ENCODE measurements at regions not wholly inside any gene's neighbourhood (a gene's known extent, or its start where the extent isn't known, plus 50 kb on each side); places are given as distances from the start of the nearest gene placed in this dataset.
"Not testable (repeated sequence)": the region's sequence is repeated elsewhere in the genome, so short reads cannot be mapped to it uniquely, and the experiment has no call there.

DNA sequence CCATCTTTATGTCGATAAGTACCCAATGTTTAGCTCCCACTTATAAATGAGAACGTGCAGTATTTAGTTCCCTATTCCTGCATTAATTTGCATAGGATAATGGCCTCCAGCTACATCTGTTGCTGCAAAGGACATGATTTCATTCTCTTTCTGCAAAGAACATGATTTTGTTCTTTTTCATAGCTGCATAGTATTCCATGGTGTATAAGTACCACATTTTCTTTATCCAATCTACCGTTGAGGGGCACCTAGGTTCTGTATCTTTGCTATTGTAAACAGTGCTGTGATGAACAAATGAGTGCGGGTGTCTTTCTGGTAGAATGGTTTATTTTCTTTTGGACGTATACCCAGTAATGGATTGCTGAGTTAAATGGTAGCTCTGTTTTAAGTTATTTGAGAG, 63.0 kb downstream of the HLX start:
- DNase-seq, result no peak

GRCh38 chr1:220942914-220943313, 63.7 kb downstream of the HLX start:
- not testable (repeated sequence) for DNase-seq

DNA sequence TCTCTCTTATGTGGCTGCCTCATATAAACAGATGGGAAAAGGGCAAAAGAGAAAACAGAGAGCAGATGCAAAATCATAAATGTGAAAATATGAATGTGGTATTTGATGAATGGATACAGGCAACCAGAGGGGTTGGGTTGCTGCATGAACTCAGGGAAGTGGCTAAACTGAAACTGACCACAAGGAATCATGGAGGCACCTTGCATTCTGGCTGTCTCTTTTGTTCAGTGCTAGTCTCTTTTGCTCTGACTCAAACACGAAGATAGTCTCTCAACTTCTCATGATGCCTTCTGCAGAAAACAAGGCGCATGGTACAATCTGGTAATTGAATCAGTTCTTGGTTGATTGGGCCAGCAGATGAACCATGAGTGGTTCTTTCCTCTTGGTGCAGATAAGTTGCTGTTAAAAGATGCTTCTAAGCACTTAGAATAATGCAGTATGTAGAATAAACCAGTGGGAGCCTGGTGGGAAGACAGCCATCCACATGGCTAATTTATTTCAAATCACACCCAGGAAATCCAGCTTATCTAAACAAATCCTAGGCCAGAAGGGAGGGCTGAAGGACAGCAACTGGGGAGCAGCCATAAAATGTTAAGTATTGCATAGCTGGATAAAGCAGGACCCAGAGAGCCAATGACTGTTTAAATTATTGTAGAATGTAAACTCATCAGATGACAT, 64.2 kb downstream of the HLX start:
- DNase-seq, result no peak

DNA sequence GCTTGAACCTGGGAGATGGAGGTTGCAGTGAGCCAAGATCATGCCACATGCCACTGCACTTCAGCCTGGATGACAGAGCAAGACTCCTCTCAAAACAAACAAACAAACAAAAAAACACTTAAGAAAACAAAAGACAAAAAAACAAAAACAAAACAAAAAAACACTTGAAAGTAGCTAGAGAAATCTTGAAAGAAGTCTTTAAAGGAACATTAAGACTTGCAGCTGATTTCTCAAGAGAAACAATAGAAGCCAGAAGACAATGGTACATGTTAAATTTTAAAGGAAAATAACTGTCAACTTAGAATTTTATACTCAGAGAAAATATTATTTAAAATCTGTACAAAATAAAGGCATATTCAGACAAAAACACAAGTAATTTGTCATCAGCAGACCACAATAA, 71.3 kb downstream of the HLX start:
- DNase-seq, result no peak

DNA sequence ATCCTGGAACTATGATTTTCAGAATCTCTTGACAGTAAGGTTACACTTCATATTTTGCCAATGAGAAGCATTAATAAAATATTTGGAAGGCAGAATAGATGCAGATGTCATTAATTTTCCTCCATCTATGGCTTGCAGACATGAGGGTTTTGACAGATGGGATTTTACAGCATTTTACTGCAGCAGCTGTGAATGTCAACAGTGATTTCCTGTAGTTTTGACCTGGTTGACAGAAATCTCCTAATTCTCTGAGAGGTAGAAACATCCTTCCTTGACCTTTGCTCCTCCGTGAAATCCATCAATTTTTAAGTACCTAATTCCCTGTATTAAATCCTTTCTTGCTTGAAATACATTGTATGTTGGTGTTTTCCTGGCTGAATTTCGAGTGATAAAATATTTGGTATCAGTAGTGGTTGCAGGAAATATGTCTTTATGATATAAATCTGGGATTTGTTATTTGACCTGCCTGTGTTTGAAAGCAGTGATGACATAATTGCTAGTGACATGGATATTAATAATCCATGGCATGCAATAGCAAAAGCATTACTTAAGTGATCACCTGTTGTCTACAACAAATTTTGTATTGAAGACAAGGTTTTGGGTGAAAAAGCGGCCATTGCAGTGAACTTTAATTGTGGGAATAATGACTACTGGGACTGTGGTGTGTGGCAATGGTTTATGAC, 73.9 kb downstream of the HLX start:
- DNase-seq, result no peak

- no peak for DNase-seq
These were observed 75.3 kb downstream of the HLX start for GRCh38 chr1:220954321-220955075.

DNA sequence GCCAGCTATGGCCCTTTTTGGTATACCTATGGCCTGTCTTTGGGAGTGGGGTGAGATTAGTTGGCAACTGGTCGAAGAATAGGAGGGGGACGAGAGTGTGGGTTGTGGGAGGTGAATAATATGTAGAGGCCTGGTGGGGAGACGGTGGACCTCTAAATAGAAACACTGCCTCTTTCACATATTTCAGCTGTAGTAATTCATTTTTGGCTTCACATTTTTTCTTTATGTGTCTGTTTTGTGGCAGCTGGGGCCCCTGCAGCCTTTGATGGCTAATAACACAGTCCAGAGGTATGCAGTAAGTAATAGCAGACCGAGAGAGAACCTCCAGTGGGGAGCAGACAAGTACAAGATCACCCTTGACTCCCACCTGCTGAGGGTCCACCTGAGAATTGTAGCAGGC, 75.9 kb downstream of the HLX start:
- no peak for DNase-seq

DNA sequence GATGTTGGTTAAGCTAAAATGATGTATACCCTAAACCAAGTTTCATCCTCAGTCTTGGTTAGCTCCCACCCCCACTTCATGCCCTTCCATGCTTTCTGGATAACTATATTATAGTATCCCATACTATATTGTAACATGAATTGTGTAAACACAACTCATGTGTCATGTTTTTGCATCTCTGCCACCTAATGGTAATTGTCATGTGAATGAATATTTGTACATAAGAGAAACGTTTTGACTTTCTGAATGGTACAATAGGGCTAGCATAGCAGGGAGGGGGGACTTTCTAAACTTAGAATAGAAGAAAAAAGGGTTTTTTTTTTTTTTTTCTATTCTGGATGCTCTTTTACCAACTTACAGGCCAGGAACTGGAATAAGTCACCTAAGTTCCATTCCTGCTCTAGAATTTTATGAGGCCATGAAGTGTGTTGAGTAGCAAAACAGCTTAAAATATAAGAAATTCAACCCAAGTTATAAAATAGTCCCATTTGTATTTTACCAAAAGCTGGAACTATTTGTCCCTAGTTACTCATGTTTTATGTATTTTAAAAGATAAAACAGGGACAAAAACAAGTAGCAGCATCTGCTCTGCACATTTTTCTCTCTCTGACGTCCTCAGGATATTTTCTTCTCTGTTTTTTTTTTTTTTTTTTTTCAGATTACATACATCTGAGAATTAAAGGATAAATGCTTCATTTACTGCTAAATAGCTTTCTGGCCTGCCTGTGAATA, 77.4 kb downstream of the HLX start:
- DNase-seq, result no peak

DNA sequence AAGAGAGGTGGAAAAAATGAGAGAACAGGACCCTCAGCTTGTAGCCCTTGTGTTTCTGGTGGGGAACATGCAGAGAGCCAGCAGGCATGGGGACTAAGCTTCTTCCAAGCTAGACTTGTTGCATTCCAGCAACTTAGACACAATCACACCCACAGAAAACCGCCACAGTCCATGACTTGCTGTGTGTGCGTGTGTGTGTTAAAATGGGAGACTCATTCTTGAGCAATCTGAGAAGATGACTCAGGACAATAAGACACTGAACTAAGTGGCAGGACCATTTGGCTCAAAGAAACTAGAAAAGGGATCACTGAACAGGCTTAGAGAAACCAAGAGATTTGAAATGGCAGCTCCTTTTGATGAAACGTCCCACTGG, 78.0 kb downstream of the HLX start:
- no peak for DNase-seq

GRCh38 chr1:220958234-220958633, 79.0 kb downstream of the HLX start:
- no peak for DNase-seq

DNA sequence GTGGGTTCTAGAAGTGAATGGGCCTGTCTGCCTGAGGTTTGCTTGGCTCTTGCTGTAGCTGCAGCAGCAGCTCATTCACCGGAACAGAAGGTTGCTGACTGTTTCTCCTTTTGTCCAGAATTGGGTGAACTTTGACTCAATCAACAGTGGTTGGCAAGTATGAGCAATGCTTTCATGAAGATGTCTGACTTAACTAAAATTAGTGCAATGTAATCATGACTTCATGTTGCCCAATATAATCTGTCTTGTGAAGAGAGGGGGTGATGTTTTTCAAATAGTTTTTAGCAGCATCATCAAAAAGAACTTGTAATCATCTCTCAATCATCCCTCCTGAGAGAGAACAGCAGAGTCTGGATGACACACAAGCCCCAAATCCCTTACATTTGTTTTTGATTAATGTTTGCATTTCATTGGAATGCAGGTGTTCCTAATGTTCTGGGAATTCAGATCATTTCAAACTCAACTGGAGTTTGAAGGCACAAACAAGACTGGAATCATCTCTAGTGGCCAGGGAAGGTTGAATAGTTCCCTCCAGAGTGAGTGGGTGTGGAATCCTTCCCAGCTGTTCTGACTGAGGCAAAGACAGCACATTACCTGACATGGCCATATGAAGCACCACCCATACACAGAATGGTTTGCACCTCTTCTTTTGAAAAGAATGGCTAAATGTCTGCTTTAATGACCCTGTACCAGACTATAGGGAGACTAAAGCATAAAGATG, 82.9 kb downstream of the HLX start:
- no peak for DNase-seq

GRCh38 chr1:220966041-220966440, 86.8 kb downstream of the HLX start:
- DNase-seq, result no peak

GRCh38 chr1:220966473-220966872, 87.2 kb downstream of the HLX start:
- DNase-seq, result no peak

DNA sequence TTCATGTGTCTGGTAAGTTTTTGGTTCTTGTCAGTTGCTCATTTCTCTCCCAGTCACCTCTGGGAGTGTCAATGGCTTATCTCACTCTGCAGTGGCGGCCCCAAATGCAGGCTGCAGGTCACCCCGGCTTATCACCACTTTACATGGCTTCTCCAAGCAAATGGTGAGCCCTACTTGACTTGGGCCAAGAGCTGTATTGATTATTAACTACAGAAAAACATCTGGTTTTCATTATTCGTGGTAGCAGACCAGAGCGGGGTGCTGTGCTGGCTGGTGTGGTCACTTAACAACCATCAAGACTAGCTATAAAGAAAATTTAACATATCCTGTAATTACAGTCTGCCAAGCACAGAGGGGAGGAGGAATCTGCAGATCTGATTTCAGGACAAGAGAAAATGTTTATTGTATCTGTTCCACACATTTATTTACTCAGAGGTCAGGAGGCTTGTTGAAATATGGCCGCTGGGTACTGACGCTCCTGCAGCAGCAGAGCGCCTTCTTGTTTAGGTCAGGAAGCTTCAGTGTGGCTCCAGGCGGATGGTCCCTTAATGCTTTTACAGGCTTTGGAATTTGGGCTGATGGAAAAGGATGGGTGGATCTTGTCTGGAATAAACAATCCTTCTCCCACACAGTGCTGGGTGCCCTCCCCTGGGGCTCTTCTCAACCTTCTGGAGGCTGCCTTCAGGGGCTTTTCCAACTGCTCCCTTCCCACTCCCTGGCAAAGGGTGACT, 87.8 kb downstream of the HLX start:
- no peak for DNase-seq

- DNase-seq, result no peak
These were observed 88.7 kb downstream of the HLX start for GRCh38 chr1:220967911-220968310.

DNA sequence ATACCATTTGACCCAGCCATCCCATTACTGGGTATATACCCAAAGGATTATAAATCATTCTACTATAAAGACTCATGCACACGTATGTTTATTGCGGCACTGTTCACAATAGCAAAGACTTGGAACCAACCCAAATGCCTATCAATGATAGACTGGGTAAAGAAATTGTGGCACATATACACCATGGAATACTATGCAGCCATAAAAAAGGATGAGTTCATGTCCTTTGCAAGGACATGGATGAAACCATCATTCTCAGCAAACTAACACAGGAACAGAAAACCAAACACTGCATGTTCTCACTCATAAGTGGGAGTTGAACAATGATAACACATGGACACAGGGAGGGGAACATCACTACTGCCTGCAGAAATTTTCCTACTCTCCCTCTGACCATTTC, 90.0 kb downstream of the HLX start:
- not testable (repeated sequence) for DNase-seq

- no peak for DNase-seq
These were observed 91.1 kb downstream of the HLX start for GRCh38 chr1:220970311-220970710.

DNA sequence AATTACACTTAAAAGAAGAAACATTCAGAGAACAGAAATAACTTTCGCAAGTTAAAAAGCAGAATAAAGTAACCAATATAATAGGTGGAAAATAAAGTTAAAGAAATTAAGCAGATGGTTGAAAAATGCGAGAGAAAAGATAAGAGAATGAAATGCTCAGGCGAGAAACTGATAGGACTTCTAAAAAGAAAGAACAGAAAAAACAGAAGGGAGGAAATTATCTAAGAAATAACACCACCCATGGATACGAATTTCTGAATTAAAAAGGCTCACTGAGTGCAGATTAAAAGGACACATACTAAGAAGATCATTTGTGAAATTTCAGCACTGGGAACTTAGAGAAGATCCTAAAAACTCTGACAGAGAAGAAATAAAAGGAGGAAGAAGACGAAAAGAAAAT, 92.0 kb downstream of the HLX start:
- no peak for DNase-seq

DNA sequence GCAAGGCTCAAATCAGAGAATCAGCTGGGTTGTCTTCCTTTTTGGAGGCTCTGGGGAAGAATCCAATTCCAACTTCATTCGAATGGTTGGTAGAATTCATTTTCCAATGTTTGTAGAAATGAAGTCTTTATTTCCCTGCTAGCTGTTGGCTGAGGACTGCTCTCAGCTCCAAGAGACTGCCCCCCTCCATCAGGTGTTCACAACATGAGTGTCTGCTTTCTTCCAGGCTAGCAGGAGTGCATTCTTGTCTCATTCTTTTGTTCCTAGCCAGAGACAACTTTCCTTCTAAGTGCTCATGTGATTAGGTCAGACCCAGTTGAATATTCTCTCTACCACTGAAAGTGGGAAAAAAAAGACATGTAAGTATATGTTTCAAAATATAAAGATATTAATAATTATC, 95.2 kb downstream of the HLX start:
- no peak for DNase-seq

- no peak for DNase-seq
These were observed 97.1 kb downstream of the HLX start for GRCh38 chr1:220976390-220976789.

- DNase-seq, result no peak
These were observed 100.1 kb downstream of the HLX start for GRCh38 chr1:220979371-220979770.

- no peak for DNase-seq
These were observed 103.4 kb downstream of the HLX start for GRCh38 chr1:220982686-220983085.
